ENCODE measurements at regions not wholly inside any gene's neighbourhood (a gene's known extent, or its start where the extent isn't known, plus 50 kb on each side); places are given as distances from the start of the nearest gene placed in this dataset.

DNA sequence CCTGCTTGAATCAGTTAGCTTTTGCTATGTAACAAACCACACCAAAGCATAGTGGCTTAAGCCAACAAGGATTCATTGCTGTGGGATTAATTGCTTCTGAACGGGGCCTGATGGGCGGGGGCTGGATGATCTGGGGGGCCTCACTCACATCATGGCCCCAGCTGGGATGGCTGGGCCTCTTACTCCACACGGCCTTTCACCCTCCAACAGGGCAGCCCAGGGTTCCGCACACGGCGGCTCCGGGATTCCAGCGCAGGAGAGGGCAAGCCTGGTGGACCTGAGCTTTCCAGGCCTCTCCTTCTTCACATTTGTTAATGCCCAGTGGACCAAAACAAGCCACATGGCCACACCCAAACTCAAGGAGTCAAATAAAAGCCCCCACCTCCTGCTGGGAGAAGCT lies 86.3 kb upstream of the PHLPP1 start:
- H3K27me3 ChIP-seq: no peaks in the 10 kb centered on the region
- TF ChIP-seq, protein P1, sequence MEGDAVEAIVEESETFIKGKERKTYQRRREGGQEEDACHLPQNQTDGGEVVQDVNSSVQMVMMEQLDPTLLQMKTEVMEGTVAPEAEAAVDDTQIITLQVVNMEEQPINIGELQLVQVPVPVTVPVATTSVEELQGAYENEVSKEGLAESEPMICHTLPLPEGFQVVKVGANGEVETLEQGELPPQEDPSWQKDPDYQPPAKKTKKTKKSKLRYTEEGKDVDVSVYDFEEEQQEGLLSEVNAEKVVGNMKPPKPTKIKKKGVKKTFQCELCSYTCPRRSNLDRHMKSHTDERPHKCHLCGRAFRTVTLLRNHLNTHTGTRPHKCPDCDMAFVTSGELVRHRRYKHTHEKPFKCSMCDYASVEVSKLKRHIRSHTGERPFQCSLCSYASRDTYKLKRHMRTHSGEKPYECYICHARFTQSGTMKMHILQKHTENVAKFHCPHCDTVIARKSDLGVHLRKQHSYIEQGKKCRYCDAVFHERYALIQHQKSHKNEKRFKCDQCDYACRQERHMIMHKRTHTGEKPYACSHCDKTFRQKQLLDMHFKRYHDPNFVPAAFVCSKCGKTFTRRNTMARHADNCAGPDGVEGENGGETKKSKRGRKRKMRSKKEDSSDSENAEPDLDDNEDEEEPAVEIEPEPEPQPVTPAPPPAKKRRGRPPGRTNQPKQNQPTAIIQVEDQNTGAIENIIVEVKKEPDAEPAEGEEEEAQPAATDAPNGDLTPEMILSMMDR (IDR thresholded peaks at IDR 0.05; ENCODE audit: low read depth, low read length): no peak
- H3K36me3 ChIP-seq: no peaks in the 10 kb centered on the region
- no peaks in the 10 kb centered on the region for H3K4me1 ChIP-seq
- no peak for DNase-seq
- H3K9me3 ChIP-seq: no peaks in the 10 kb centered on the region
- H3K4me3 ChIP-seq (ENCODE audit: low read depth, low read length): no peak overlapping the region

DNA sequence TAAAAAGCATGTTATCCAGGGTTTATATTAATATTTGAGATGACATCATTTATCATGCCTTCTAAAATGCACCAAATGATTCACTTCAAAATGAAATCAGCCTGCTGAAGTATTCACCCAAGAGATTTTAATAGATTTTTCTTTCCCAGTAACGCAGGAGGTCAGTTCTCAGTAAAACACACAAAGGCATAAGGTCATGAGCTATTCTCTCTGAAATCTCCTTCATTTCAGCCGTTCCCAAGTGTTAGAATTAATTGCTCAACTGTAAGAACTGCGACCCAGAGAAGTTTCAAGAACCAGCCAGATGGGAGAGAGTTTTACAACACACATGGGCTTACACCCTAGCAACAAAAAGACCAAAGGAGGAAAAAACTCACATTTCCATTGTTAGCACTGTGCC lies 84.2 kb upstream of the PHLPP1 start:
- Histone ChIP-seq H3K4me1 (no peaks in the 10 kb centered on the region), H3K4me3 (ENCODE audit: low read depth, low read length) (no peak overlapping the region), H3K9me3 (no peaks in the 10 kb centered on the region), H3K36me3 (no peaks in the 10 kb centered on the region), H3K27me3 (no peaks in the 10 kb centered on the region)
- TF ChIP-seq, protein P1 (IDR thresholded peaks at IDR 0.05; ENCODE audit: low read depth, low read length): no peak
- DNase-seq: no peak

DNA sequence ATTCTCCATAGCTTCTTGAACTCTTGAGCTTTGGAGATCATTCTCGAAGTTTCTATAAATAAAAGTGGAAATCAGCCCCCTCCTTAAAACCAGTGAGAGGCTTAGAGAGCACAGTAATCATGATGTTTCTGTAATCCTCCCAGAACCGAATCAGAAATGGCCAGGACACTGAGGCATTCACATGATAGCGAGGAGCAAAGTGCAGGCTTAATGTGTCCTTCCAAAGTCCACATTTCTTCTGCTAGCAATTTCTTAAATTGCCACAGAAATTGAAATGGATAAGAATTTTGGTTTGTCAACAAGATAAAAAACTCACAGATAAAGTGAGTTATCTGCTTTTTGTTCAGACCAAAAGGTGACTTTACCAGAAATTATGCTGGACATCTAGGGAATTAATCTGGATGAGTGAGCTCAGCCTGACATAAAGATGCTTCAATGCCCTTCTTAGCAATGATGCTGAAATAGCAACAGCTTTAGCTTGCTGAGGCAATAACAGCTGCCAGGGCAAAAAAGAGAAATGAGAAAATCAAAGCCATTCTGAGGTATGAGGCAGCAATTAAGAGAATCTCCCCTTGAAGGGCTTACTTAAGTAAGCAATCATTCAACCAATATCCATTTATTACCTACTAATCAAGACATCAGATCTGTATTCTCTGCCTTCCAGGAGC lies 82.4 kb upstream of the PHLPP1 start:
- Histone ChIP-seq H3K4me3 (ENCODE audit: low read depth, low read length) (no peak overlapping the region), H3K27me3 (no peaks in the 10 kb centered on the region), H3K4me1 (no peaks in the 10 kb centered on the region)

DNA sequence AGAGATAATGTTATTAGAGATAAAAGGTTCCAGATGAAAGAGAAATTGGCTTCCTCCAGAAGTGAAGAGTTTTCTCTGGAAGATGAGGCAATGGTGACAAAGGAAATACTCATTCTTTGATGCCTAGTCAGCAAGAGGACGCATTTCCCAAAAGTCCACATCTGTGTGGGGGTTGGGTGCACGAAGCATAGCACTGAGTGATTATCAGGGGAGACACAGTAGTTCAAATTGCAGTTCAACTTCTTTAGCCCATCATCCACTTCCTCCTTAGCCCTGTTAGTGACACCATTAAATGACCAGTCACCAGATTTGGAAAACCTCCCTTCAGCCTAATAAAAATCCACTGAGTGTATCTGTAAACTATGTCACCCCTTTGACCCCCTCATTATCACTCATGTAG lies 80.9 kb upstream of the PHLPP1 start:
- no peak overlapping the region for H3K4me3 ChIP-seq (ENCODE audit: low read depth, low read length)
- H3K9me3 ChIP-seq: no peaks in the 10 kb centered on the region
- no peaks in the 10 kb centered on the region for H3K4me1 ChIP-seq
- no peaks in the 10 kb centered on the region for H3K27me3 ChIP-seq
- DNase-seq: no peak
- TF ChIP-seq, protein P1 (IDR thresholded peaks at IDR 0.05; ENCODE audit: low read depth, low read length): no peak
- no peaks in the 10 kb centered on the region for H3K36me3 ChIP-seq

More for the DNA sequence above, 82.4 kb upstream of the PHLPP1 start:
- DNase-seq: no peak
- TF ChIP-seq, protein P1 (IDR thresholded peaks at IDR 0.05; ENCODE audit: low read depth, low read length): no peak
- no peaks in the 10 kb centered on the region for H3K9me3 ChIP-seq
- no peaks in the 10 kb centered on the region for H3K36me3 ChIP-seq

DNA sequence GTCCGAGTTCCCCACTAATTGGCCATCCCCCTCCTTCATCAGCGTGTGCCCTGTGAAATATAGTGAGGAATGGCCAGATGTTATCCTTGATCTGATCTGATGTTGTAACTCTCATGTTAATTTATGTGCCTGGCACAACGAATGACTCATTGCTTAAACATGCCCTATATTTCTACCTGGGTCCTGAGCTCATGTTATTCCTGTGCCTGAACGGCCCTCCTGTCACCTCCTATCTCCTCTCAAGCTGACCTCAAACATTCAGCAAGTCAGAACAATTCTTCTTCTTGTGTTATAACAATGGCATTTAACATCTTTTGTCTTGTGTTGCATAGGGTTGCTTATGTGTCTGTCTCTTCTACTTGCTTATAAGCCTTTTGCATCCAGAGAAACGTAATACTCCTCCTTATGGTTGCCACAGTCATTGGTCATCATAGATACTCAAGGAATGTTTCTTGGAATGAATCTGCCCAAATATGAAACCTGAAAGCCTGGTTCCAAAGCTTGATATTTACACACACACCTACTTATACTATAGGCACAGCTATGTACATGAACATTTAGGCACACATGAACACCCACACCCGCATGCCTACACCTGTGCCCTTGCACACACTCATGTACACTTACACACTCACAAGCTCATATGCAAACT lies 80.2 kb upstream of the PHLPP1 start:
- TF ChIP-seq, protein P1 (IDR thresholded peaks at IDR 0.05; ENCODE audit: low read depth, low read length): no peak
- no peak for DNase-seq
- Histone ChIP-seq H3K27me3 (no peaks in the 10 kb centered on the region), H3K9me3 (no peaks in the 10 kb centered on the region), H3K36me3 (no peaks in the 10 kb centered on the region), H3K4me3 (ENCODE audit: low read depth, low read length) (no peak overlapping the region), H3K4me1 (no peaks in the 10 kb centered on the region)

DNA sequence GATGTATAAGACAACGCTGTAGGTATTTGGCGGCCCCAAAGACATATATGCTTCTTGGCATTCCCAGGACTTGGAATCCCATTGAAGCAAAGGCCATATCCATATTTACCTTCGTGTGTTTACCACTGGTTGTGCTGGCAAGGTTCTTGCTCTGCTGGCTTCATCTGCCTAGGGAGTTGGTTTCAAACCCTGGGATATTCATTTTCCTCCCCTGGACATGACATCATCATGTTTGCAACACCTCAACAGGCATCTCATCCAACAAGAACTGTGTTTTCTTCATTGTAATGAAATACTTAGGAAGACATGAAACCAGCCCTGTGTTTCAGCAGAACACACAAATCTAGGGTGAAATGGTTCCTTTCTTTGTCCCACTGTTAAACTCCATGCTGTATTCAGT lies 77.9 kb upstream of the PHLPP1 start:
- Histone ChIP-seq H3K36me3 (no peaks in the 10 kb centered on the region), H3K27me3 (no peaks in the 10 kb centered on the region), H3K4me3 (ENCODE audit: low read depth, low read length) (no peak overlapping the region), H3K4me1 (no peaks in the 10 kb centered on the region), H3K9me3 (no peaks in the 10 kb centered on the region)
- no peak for DNase-seq
- TF ChIP-seq, protein P1 (IDR thresholded peaks at IDR 0.05; ENCODE audit: low read depth, low read length): no peak
